ENCODE measurements at regions not wholly inside any gene's neighbourhood (a gene's known extent, or its start where the extent isn't known, plus 50 kb on each side); places are given as distances from the start of the nearest gene placed in this dataset.
"Not testable (repeated sequence)": the region's sequence is repeated elsewhere in the genome, so short reads cannot be mapped to it uniquely, and the experiment has no call there.

DNA sequence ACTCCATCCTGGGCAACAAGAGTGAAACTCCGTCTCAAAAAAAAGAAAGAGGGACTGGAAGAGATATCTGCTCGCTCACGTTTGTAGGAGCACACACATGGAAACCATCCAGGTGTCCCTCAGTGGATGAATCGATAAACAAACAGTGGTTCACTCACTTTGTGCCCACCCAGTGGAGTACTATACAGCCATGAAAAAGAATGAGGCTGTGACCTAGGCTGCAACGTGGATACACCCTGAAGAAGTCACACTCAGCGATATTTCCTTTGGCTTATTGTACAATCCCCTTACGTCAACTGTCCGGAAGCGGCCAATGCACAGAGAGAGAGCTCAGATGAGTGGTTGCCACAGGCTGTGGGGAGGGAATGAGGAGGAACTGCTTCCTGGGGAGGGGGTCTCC lies 82.3 kb upstream of the PPP2R3B start:
- H3K9ac ChIP-seq, result no peak overlapping the region
- no peaks in the 10 kb centered on the region for H3K36me3 ChIP-seq (ENCODE audit: control insufficient read depth, insufficient read depth, low read length)

DNA sequence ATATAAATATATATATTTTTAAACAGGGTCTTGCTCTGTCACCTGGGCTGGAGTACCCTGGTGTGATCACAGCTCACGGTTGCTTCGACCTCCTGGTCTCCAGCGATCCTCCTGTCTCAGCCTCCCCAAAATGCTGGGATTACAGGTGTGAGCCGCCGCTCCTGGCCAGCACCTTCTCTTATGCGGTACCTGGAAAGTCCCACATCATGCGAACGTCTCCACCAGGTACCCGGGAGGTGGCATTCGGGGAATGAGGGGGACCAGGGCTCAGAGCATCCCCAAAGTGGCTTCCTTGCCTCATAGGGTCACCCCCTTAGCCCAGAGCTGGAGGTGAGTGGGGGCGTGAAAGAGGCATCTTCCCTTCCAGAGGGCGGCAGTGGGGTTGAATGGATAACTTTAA lies 84.0 kb upstream of the PPP2R3B start:
- H3K36me3 ChIP-seq (ENCODE audit: control insufficient read depth, insufficient read depth, low read length), result no peaks in the 10 kb centered on the region
- no peaks in the 10 kb centered on the region for H3K9me3 ChIP-seq (ENCODE audit: control insufficient read depth, low read length)
- H3K9ac ChIP-seq, result no peak overlapping the region
- no peaks in the 10 kb centered on the region for H3K79me2 ChIP-seq
- no peak overlapping the region for H3K27ac ChIP-seq
- no peak overlapping the region for H2AFZ ChIP-seq
- H3K4me1 ChIP-seq, result no peaks in the 10 kb centered on the region
- TF ChIP-seq, protein P1, sequence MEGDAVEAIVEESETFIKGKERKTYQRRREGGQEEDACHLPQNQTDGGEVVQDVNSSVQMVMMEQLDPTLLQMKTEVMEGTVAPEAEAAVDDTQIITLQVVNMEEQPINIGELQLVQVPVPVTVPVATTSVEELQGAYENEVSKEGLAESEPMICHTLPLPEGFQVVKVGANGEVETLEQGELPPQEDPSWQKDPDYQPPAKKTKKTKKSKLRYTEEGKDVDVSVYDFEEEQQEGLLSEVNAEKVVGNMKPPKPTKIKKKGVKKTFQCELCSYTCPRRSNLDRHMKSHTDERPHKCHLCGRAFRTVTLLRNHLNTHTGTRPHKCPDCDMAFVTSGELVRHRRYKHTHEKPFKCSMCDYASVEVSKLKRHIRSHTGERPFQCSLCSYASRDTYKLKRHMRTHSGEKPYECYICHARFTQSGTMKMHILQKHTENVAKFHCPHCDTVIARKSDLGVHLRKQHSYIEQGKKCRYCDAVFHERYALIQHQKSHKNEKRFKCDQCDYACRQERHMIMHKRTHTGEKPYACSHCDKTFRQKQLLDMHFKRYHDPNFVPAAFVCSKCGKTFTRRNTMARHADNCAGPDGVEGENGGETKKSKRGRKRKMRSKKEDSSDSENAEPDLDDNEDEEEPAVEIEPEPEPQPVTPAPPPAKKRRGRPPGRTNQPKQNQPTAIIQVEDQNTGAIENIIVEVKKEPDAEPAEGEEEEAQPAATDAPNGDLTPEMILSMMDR (IDR thresholded peaks at IDR 0.05), result no peak
- H3K4me3 ChIP-seq (ENCODE audit: low read depth, low read length), result no peak overlapping the region
- H3K27me3 ChIP-seq (ENCODE audit: control insufficient read depth, insufficient read depth, low read length), result no peaks in the 10 kb centered on the region
- no peak overlapping the region for H3K4me2 ChIP-seq (ENCODE audit: low read length)

More for the DNA sequence above, 82.3 kb upstream of the PPP2R3B start:
- H3K27ac ChIP-seq, result no peak overlapping the region
- no peaks in the 10 kb centered on the region for H3K9me3 ChIP-seq (ENCODE audit: control insufficient read depth, low read length)
- no peak overlapping the region for H2AFZ ChIP-seq
- no peaks in the 10 kb centered on the region for H3K79me2 ChIP-seq
- no peaks in the 10 kb centered on the region for H3K27me3 ChIP-seq (ENCODE audit: control insufficient read depth, insufficient read depth, low read length)
- no peaks in the 10 kb centered on the region for H3K4me1 ChIP-seq
- no peak overlapping the region for H3K4me3 ChIP-seq (ENCODE audit: low read depth, low read length)
- no peak overlapping the region for H3K4me2 ChIP-seq (ENCODE audit: low read length)
- TF ChIP-seq, protein P1 (IDR thresholded peaks at IDR 0.05), result no peak

DNA sequence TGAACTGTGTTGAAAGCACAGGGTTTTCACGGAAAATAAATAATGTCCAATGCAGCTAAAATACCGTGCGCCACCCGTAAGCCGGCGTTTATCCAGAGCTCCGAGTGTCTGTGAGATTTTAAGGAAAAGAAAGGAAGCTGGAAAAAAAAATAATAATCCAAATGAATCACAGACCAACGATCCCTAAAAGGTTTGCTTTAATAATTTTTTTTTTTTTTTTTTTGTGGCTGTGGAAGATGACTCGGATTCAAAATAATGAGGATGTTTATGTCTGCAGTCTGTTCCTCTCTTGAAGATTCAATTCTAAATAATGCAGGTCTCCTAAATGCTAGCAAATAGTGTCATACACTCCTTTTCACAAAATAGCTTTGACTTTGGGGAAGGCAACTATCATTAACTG lies 84.6 kb upstream of the PPP2R3B start:
- Histone ChIP-seq H3K9ac (no peak overlapping the region), H2AFZ (no peak overlapping the region), H3K27me3 (ENCODE audit: control insufficient read depth, insufficient read depth, low read length) (no peaks in the 10 kb centered on the region), H3K79me2 (no peaks in the 10 kb centered on the region), H3K4me1 (no peaks in the 10 kb centered on the region), H3K27ac (no peak overlapping the region), H3K36me3 (ENCODE audit: control insufficient read depth, insufficient read depth, low read length) (no peaks in the 10 kb centered on the region), H3K4me3 (ENCODE audit: low read depth, low read length) (no peak overlapping the region), H3K9me3 (ENCODE audit: control insufficient read depth, low read length) (no peaks in the 10 kb centered on the region), H3K4me2 (ENCODE audit: low read length) (no peak overlapping the region)
- TF ChIP-seq, protein P1 (IDR thresholded peaks at IDR 0.05), result no peak

DNA sequence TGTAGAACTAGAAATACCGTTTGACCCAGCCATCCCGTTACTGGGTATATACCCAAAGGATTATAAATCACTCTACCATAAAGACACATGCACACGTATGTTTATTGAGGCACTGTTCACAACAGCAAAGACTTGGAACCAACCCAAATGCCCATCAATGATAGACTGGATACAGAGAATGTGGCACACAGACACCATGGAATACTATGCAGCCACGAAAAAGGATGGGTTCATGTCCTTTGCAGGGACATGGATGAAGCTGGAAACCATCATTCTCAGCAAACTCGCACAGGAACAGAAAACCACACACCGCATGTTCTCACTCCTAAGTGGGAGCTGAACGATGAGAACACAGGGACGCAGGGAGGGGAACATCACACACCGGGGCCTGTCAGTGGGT lies 85.6 kb upstream of the PPP2R3B start:
- not testable (repeated sequence) for H2AFZ ChIP-seq; H3K36me3 ChIP-seq (ENCODE audit: control insufficient read depth, insufficient read depth, low read length); H3K79me2 ChIP-seq; H3K4me1 ChIP-seq; H3K27me3 ChIP-seq (ENCODE audit: control insufficient read depth, insufficient read depth, low read length); H3K4me3 ChIP-seq (ENCODE audit: low read depth, low read length); H3K9ac ChIP-seq; H3K9me3 ChIP-seq (ENCODE audit: control insufficient read depth, low read length); H3K4me2 ChIP-seq (ENCODE audit: low read length); H3K27ac ChIP-seq

DNA sequence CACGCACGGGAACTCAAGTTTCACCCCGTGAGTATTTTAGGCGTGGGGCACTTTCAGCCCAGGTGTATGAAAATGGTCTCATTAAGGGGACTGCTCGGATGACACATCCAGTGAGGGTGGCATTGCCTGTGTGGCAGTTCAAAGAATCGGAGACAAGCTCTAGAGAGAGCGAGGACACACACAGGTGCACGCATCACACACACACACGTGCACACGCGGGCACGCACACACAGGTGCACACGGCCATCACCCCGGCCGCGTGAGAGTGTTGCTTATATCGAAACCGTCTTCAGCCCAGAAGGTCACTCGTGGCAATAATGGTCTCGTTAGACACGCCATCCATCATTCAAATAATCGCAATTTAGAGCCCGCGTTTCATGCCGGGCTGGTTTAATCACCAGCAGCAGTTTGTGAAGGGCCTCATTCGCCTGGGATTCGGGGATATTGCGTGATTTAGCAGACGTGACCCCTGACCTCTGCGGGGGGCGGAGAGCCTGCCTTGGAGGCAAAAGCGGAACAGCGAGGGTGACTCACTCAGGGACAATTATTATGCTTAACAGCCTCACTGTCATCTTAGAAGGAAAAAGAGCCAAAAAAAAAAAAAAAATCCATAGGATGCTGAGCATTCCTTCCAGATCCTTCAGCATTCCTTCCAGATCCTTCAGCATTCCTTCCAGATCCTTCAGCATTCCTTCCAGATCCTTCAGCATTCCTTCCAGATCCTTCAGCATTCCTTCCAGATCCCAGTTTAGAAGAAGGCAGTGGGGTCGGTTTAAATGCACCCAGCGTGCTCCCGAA lies 89.4 kb upstream of the PPP2R3B start:
- Histone ChIP-seq H3K4me1 (no peaks in the 10 kb centered on the region), H3K27ac (no peak overlapping the region), H3K4me2 (ENCODE audit: low read length) (no peak overlapping the region), H3K9me3 (ENCODE audit: control insufficient read depth, low read length) (no peaks in the 10 kb centered on the region), H3K36me3 (ENCODE audit: control insufficient read depth, insufficient read depth, low read length) (no peaks in the 10 kb centered on the region), H3K9ac (no peak overlapping the region), H3K27me3 (ENCODE audit: control insufficient read depth, insufficient read depth, low read length) (no peaks in the 10 kb centered on the region), H3K79me2 (no peaks in the 10 kb centered on the region), H3K4me3 (ENCODE audit: low read depth, low read length) (no peak overlapping the region), H2AFZ (no peak overlapping the region)
- TF ChIP-seq, protein P1 (IDR thresholded peaks at IDR 0.05), result no peak
